ENCODE measurements at regions not wholly inside any gene's neighbourhood (a gene's known extent, or its start where the extent isn't known, plus 50 kb on each side); places are given as distances from the start of the nearest gene placed in this dataset.

GRCh38 chr2:101609433-101609832 lies 88.1 kb upstream of the MAP4K4 start:
- Histone ChIP-seq H3K27me3 (ENCODE audit: insufficient read depth, low read length) (no peaks in the 10 kb centered on the region), H3K9me2 (ENCODE audit: insufficient read depth) (no peaks in the 10 kb centered on the region), H3K27ac (ENCODE audit: low read depth, low read length) (no peak overlapping the region), H3K79me2 (ENCODE audit: insufficient read depth, low read length) (no peaks in the 10 kb centered on the region), H3K9ac (ENCODE audit: low read length) (no peak overlapping the region), H3K36me3 (ENCODE audit: control insufficient read depth in 1 of 2, insufficient read depth in 2 of 2, low read length in 2 of 2) (no peaks in the 10 kb centered on the region), H4K20me1 (ENCODE audit: insufficient read depth) (no peaks in the 10 kb centered on the region), H3K4me3 (replicated peaks in 1 of 2; ENCODE audit: low read depth in 1 of 2, low read length in 2 of 2) (no peak overlapping the region), H3K9me3 (ENCODE audit: control insufficient read depth in 1 of 2, insufficient read depth in 1 of 2, low read depth in 1 of 2, low read length in 2 of 2) (no peaks in the 10 kb centered on the region), H3K4me2 (ENCODE audit: low read length) (no peak overlapping the region), H2AFZ (ENCODE audit: low read depth, low read length, poor library complexity, severe bottlenecking) (no peak overlapping the region), H3K4me1 (ENCODE audit: control insufficient read depth in 1 of 2, insufficient read depth in 2 of 2, low read length in 2 of 2) (peaks cover 0 to 4% of the 10 kb centered on the region in 2 experiments; a peak in 1 of 4 replicates)
- ChIA-PET POLR2A (no interaction called here), RAD21 (ENCODE audit: low non-redundant PET in 1 of 2, low total read pairs in 2 of 2, uncharacterized antibody in 2 of 2, unreplicated experiment in 2 of 2) (no interaction called here), CTCF (no interaction called here)
- intact Hi-C loops (cut with micrococcal nuclease) = no loop called here
- no peak for ATAC-seq
- BruUV-seq (replicated peaks) = no TSS peak
- TF ChIP-seq TCF7L2 (IDR thresholded peaks at IDR 0.05; ENCODE audit: borderline replicate concordance, extremely low read depth, insufficient read depth, insufficient read length) = no peak
- TF ChIP-seq RAD21 (IDR thresholded peaks at IDR 0.05; ENCODE audit: low read depth) = no peak
- TF ChIP-seq CBX3 (IDR thresholded peaks at IDR 0.05; ENCODE audit: low read depth) = no peak
- TF ChIP-seq, protein P1, sequence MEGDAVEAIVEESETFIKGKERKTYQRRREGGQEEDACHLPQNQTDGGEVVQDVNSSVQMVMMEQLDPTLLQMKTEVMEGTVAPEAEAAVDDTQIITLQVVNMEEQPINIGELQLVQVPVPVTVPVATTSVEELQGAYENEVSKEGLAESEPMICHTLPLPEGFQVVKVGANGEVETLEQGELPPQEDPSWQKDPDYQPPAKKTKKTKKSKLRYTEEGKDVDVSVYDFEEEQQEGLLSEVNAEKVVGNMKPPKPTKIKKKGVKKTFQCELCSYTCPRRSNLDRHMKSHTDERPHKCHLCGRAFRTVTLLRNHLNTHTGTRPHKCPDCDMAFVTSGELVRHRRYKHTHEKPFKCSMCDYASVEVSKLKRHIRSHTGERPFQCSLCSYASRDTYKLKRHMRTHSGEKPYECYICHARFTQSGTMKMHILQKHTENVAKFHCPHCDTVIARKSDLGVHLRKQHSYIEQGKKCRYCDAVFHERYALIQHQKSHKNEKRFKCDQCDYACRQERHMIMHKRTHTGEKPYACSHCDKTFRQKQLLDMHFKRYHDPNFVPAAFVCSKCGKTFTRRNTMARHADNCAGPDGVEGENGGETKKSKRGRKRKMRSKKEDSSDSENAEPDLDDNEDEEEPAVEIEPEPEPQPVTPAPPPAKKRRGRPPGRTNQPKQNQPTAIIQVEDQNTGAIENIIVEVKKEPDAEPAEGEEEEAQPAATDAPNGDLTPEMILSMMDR (IDR thresholded peaks at IDR 0.05 in 2 of 3, conservative IDR thresholded peaks at IDR 0.05 in 1 of 3; ENCODE audit: borderline replicate concordance in 1 of 3, insufficient read depth in 1 of 3, low read depth in 2 of 3, low read length in 2 of 3) = no peak
- no peak for TF ChIP-seq FOSL1 (IDR thresholded peaks at IDR 0.05; ENCODE audit: low read depth)
- no peak for TF ChIP-seq SRF (IDR thresholded peaks at IDR 0.05; ENCODE audit: low read depth)
- no peak for TF ChIP-seq CEBPB (IDR thresholded peaks at IDR 0.05; ENCODE audit: low read depth)
- no peak for TF ChIP-seq EZH2 (IDR thresholded peaks at IDR 0.05)
- TF ChIP-seq ELF1 (IDR thresholded peaks at IDR 0.05; ENCODE audit: borderline replicate concordance, low read depth) = no peak
- DNase-seq (ENCODE audit: low read depth, low spot score) = no peak

All from HCT116 (cell line).